B cell (primary cell): ENCODE measurements at regions not wholly inside any gene's neighbourhood (a gene's known extent, or its start where the extent isn't known, plus 50 kb on each side); places are given as distances from the start of the nearest gene placed in this dataset.

Experiments used
- ATAC-seq: fragments of 200-7000 bp; cut with Tn5 transposase; one replicate; pipeline ENCODE4 v1.10.0; 2021; ENCODE audit warnings: low read depth, mild to moderate bottlenecking, moderate number of reproducible peaks, moderate library complexity
- CTCF ChIA-PET: fragments of 350-600 bp; sonication (Branson Sonifier 250); formaldehyde crosslinking; loops from one replicate; lab custom pipeline; 2021; ENCODE audit warnings: antibody characterized with exemption, inconsistent platforms; lab: Charles Lee
- POLR2A ChIA-PET: fragments of 350-600 bp; sonication (Branson Sonifier 250); formaldehyde crosslinking; loops from one replicate; lab custom pipeline; 2021; ENCODE audit warnings: antibody characterized with exemption; lab: Charles Lee
- DNase-seq: peaks from one replicate; pipeline ENCODE4 v3.0.0; 2013
- H2AFZ ChIP-seq: 2 replicates; pipeline ENCODE4 v1.6.1; 2012; ENCODE audit warnings: mild to moderate bottlenecking, low read depth, low read length; ENCODE audit not compliant: insufficient read depth, poor library complexity, severe bottlenecking
- H3K27ac ChIP-seq, 2 donors: 1 replicate in 1 of 2; 2 replicates in 1 of 2; pipeline ENCODE4 v1.5.1; 2012 to 2013; ENCODE audit warnings: low read length in 2 of 2, mild to moderate bottlenecking in 2 of 2, moderate library complexity in 1 of 2
- H3K27me3 ChIP-seq, 4 experiments: fragments of 200-600 bp in 1 of 4; sonication (generic) in 1 of 4; replicated peaks in 1 of 4; 1 replicate in 2 of 4; 2 replicates in 2 of 4; pipeline versions ENCODE4 v1.6.1 to v1.7.0; 2013 to 2016; ENCODE audit warnings: low read length in 3 of 4, mild to moderate bottlenecking in 2 of 4, mixed read lengths in 1 of 4, moderate library complexity in 1 of 4; ENCODE audit not compliant: insufficient read depth in 4 of 4, control insufficient read depth in 3 of 4; ENCODE audit errors: control extremely low read depth in 1 of 4
- H3K36me3 ChIP-seq, 2 experiments: replicated peaks in 1 of 2; 1 replicate in 1 of 2; 2 replicates in 1 of 2; pipeline versions ENCODE4 v1.6.1 to v1.7.1; 2013; ENCODE audit warnings: low read length in 1 of 2; ENCODE audit not compliant: insufficient read depth in 2 of 2, control insufficient read depth in 1 of 2; ENCODE audit errors: control extremely low read depth in 1 of 2, extremely low read depth in 1 of 2
- H3K4me1 ChIP-seq, 2 donors: fragments of 200-600 bp in 1 of 2; sonication (generic) in 1 of 2; 1 replicate in 1 of 2; 2 replicates in 1 of 2; pipeline versions ENCODE4 v1.5.1 to v1.6.1; 2013 to 2017; ENCODE audit warnings: low read length in 2 of 2; ENCODE audit not compliant: control insufficient read depth in 2 of 2, insufficient read depth in 2 of 2
- H3K4me2 ChIP-seq: replicated peaks from 2 replicates; pipeline ENCODE3; 2012; ENCODE audit warnings: mild to moderate bottlenecking, low read depth, low read length; ENCODE audit not compliant: poor library complexity, severe bottlenecking
- H3K4me3 ChIP-seq, 5 experiments: fragments of 200-600 bp in 1 of 5; sonication (generic) in 1 of 5; 1 replicate in 3 of 5; 2 replicates in 2 of 5; pipeline versions ENCODE4 v1.5.1 to v1.7.0; 2011 to 2016; ENCODE audit warnings: low read length in 4 of 5, mild to moderate bottlenecking in 4 of 5, low read depth in 2 of 5, control low read depth in 1 of 5, moderate library complexity in 1 of 5; ENCODE audit not compliant: insufficient read depth in 1 of 5; ENCODE audit errors: control extremely low read depth in 1 of 5, extremely low read depth in 1 of 5
- H3K79me2 ChIP-seq: fragments of 200-600 bp; sonication (generic); one replicate; pipeline ENCODE4 v1.6.0; 2016; ENCODE audit warnings: low read length; ENCODE audit not compliant: control insufficient read depth, insufficient read depth
- H3K9ac ChIP-seq: fragments of 200-600 bp; sonication (generic); 2 replicates; pipeline ENCODE4 v1.6.1; 2017; ENCODE audit warnings: mild to moderate bottlenecking, low read length, moderate library complexity
- H3K9me3 ChIP-seq, 3 donors: one replicate each; pipeline versions ENCODE4 v1.6.1 to v1.7.1; 2013; ENCODE audit warnings: low read length in 2 of 3; ENCODE audit not compliant: control insufficient read depth in 2 of 3, insufficient read depth in 1 of 3; ENCODE audit errors: control extremely low read depth in 1 of 3
- H4K20me1 ChIP-seq: 2 replicates; pipeline ENCODE4 v1.6.0; 2012; ENCODE audit warnings: mild to moderate bottlenecking, low read length; ENCODE audit not compliant: insufficient read depth, control insufficient read depth, poor library complexity, severe bottlenecking
- H3K27ac Mint-ChIP-seq: one replicate; pipeline ENCODE4 v1.8.0; 2021; ENCODE audit warnings: mixed read lengths
- H3K27me3 Mint-ChIP-seq: one replicate; pipeline ENCODE4 v1.8.0; 2021; ENCODE audit warnings: mixed read lengths
- H3K4me1 Mint-ChIP-seq: one replicate; pipeline ENCODE4 v1.8.0; 2021; ENCODE audit warnings: mixed read lengths
- H3K4me3 Mint-ChIP-seq: one replicate; pipeline ENCODE4 v1.8.0; 2021; ENCODE audit warnings: mixed read lengths
- H3K9me3 Mint-ChIP-seq: one replicate; pipeline ENCODE4 v1.8.0; 2022; ENCODE audit warnings: mixed read lengths; ENCODE audit not compliant: insufficient read depth
- EZH2 ChIP-seq: IDR thresholded peaks from 2 replicates; pipeline ENCODE4 v1.6.1; 2012; ENCODE audit warnings: borderline replicate concordance, low read depth, mild to moderate bottlenecking, moderate library complexity, low read length; ENCODE audit not compliant: insufficient read depth, poor library complexity, severe bottlenecking
- WGBS: methylation state at CpG from one replicate; pipeline ENCODE4 v1.1.5; 2013; ENCODE audit warnings: missing lambda C conversion rate; ENCODE audit not compliant: insufficient coverage; 5-methylcytosine and 5-hydroxymethylcytosine counted together
- intact Hi-C: fragments of 100-400 bp; cut with micrococcal nuclease; formaldehyde crosslinking; loops from one replicate; pipeline ENCODE4 v1.10.0; 2022
- TF ChIP-seq, protein P1 (sequence below): fragments of 200-600 bp; IDR thresholded peaks from one replicate; pipeline ENCODE4 v1.8.0; 2022; ENCODE audit warnings: antibody characterized with exemption, mild to moderate bottlenecking

- no peaks in the 10 kb centered on the region for H3K9me3 ChIP-seq
- H3K27ac ChIP-seq, result no peak overlapping the region
- H3K9me3 Mint-ChIP-seq, result no peaks in the 10 kb centered on the region
- CTCF ChIA-PET, result no interaction called here
- H3K4me3 Mint-ChIP-seq, result no peak overlapping the region
- H3K4me1 Mint-ChIP-seq, result no peaks in the 10 kb centered on the region
- no peaks in the 10 kb centered on the region for H4K20me1 ChIP-seq
- H3K79me2 ChIP-seq, result no peaks in the 10 kb centered on the region
- H3K4me1 ChIP-seq, result no peaks in the 10 kb centered on the region
- no peak overlapping the region for H2AFZ ChIP-seq
- POLR2A ChIA-PET, result no interaction called here
- no peaks in the 10 kb centered on the region for H3K27me3 Mint-ChIP-seq
- no peak overlapping the region for H3K4me3 ChIP-seq
- no peaks in the 10 kb centered on the region for H3K27me3 ChIP-seq
- H3K9ac ChIP-seq, result no peak overlapping the region
- no peak overlapping the region for H3K27ac Mint-ChIP-seq
- ATAC-seq, result no peak
- DNase-seq, result no peak
- intact Hi-C loops, result no loop called here
- H3K36me3 ChIP-seq, result no peaks in the 10 kb centered on the region
- TF ChIP-seq, protein P1, sequence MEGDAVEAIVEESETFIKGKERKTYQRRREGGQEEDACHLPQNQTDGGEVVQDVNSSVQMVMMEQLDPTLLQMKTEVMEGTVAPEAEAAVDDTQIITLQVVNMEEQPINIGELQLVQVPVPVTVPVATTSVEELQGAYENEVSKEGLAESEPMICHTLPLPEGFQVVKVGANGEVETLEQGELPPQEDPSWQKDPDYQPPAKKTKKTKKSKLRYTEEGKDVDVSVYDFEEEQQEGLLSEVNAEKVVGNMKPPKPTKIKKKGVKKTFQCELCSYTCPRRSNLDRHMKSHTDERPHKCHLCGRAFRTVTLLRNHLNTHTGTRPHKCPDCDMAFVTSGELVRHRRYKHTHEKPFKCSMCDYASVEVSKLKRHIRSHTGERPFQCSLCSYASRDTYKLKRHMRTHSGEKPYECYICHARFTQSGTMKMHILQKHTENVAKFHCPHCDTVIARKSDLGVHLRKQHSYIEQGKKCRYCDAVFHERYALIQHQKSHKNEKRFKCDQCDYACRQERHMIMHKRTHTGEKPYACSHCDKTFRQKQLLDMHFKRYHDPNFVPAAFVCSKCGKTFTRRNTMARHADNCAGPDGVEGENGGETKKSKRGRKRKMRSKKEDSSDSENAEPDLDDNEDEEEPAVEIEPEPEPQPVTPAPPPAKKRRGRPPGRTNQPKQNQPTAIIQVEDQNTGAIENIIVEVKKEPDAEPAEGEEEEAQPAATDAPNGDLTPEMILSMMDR, result no peak
- no peak for TF ChIP-seq EZH2
- no peak overlapping the region for H3K4me2 ChIP-seq
- 60% methylated on average over 1 of the region's 4 CpGs for WGBS
Measured at GRCh38 chr2:116696223-116696622, 1118.3 kb upstream of the DDX18 start.

- no peak overlapping the region for H3K27ac ChIP-seq
- no peak for DNase-seq
- H3K36me3 ChIP-seq, result no peaks in the 10 kb centered on the region
- no peak for ATAC-seq
- TF ChIP-seq, protein P1, result no peak
- no peak for TF ChIP-seq EZH2
- no peaks in the 10 kb centered on the region for H3K27me3 ChIP-seq
- no peak overlapping the region for H3K4me3 Mint-ChIP-seq
- no peak overlapping the region for H3K27ac Mint-ChIP-seq
- H3K4me1 ChIP-seq, result no peaks in the 10 kb centered on the region
- H3K4me2 ChIP-seq, result no peak overlapping the region
- no peak overlapping the region for H3K9ac ChIP-seq
- H2AFZ ChIP-seq, result no peak overlapping the region
- no peaks in the 10 kb centered on the region for H3K4me1 Mint-ChIP-seq
- H4K20me1 ChIP-seq, result no peaks in the 10 kb centered on the region
- no peak overlapping the region for H3K4me3 ChIP-seq
- no peaks in the 10 kb centered on the region for H3K9me3 ChIP-seq
- CTCF ChIA-PET, result no interaction called here
- POLR2A ChIA-PET, result no interaction called here
- H3K27me3 Mint-ChIP-seq, result no peaks in the 10 kb centered on the region
- intact Hi-C loops, result no loop called here
- H3K9me3 Mint-ChIP-seq, result no peaks in the 10 kb centered on the region
- no peaks in the 10 kb centered on the region for H3K79me2 ChIP-seq
Measured at GRCh38 chr2:116696903-116697302, 1117.6 kb upstream of the DDX18 start.
